Mucosa of stomach (tissue), 1 donor: ENCODE measurements at regions not wholly inside any gene's neighbourhood (a gene's known extent, or its start where the extent isn't known, plus 50 kb on each side); places are given as distances from the start of the nearest gene placed in this dataset.

Source experiments
- H3K27me3 ChIP-seq: one replicate; pipeline ENCODE4 v1.7.0; 2013; ENCODE audit warnings: mild to moderate bottlenecking, low read length; ENCODE audit not compliant: control insufficient read depth, insufficient read depth
- H3K36me3 ChIP-seq: one replicate; pipeline ENCODE4 v1.7.0; 2013; ENCODE audit warnings: low read length; ENCODE audit not compliant: control insufficient read depth, insufficient read depth
- H3K4me1 ChIP-seq: one replicate; pipeline ENCODE4 v1.7.0; 2013; ENCODE audit warnings: mild to moderate bottlenecking, low read length; ENCODE audit not compliant: control insufficient read depth, insufficient read depth
- H3K4me3 ChIP-seq: one replicate; pipeline ENCODE4 v1.7.0; 2013; ENCODE audit warnings: low read length
- H3K9ac ChIP-seq: one replicate; pipeline ENCODE4 v1.7.0; 2013; ENCODE audit warnings: mild to moderate bottlenecking, low read length, moderate library complexity
- H3K9me3 ChIP-seq: one replicate; pipeline ENCODE4 v1.7.0; 2013; ENCODE audit warnings: mild to moderate bottlenecking, low read length, moderate library complexity; ENCODE audit not compliant: control insufficient read depth
- donor health status: Pancreatic carcinoma.

- H3K9ac ChIP-seq: no peak overlapping the region
- no peaks in the 10 kb centered on the region for H3K27me3 ChIP-seq
- H3K9me3 ChIP-seq: no peaks in the 10 kb centered on the region
- no peaks in the 10 kb centered on the region for H3K36me3 ChIP-seq
- H3K4me1 ChIP-seq: no peaks in the 10 kb centered on the region
- H3K4me3 ChIP-seq: no peak overlapping the region
Observed at GRCh38 chr3:182585532-182586150, 207.7 kb upstream of the ATP11B start.

- Histone ChIP-seq H3K4me1 (peaks cover 24% of the 10 kb centered on the region), H3K27me3 (no peaks in the 10 kb centered on the region), H3K36me3 (no peaks in the 10 kb centered on the region), H3K9ac (no peak overlapping the region), H3K4me3 (no peak overlapping the region), H3K9me3 (no peaks in the 10 kb centered on the region)
Observed at GRCh38 chr3:182592747-182593146, 200.6 kb upstream of the ATP11B start.

- Histone ChIP-seq H3K4me1 (peaks cover 30% of the 10 kb centered on the region), H3K9ac (no peak overlapping the region), H3K9me3 (no peaks in the 10 kb centered on the region), H3K4me3 (no peak overlapping the region), H3K27me3 (no peaks in the 10 kb centered on the region), H3K36me3 (no peaks in the 10 kb centered on the region)
Observed at GRCh38 chr3:182596676-182597410, 196.5 kb upstream of the ATP11B start.

- Histone ChIP-seq H3K9ac (no peak overlapping the region), H3K4me3 (no peak overlapping the region), H3K9me3 (no peaks in the 10 kb centered on the region), H3K36me3 (no peaks in the 10 kb centered on the region), H3K4me1 (peaks cover 30% of the 10 kb centered on the region), H3K27me3 (no peaks in the 10 kb centered on the region)
Observed at GRCh38 chr3:182597621-182598041, 195.7 kb upstream of the ATP11B start.

- Histone ChIP-seq H3K4me3 (no peak overlapping the region), H3K4me1 (peaks cover 29% of the 10 kb centered on the region), H3K36me3 (no peaks in the 10 kb centered on the region), H3K9me3 (no peaks in the 10 kb centered on the region), H3K27me3 (no peaks in the 10 kb centered on the region), H3K9ac (no peak overlapping the region)
Observed at GRCh38 chr3:182601597-182601996, 191.7 kb upstream of the ATP11B start.

DNA sequence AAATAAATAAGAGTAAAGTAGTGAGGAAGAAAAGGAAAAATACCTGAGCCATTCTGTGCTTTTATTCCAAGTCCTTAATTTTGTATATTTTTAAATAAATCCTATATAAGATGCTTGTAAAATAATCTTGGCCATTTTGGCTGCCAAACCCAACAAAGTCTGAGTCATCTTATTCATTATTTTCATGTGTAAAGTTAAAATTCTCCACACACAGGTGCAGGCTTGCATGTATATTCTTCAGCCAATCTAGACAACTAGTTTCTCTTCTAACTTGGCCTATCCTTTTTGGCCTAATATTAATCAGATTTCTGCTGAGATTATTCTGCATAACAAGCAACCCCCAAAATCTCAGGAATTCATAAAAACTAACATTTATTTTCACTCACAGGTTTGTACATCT, 189.8 kb upstream of the ATP11B start:
- Histone ChIP-seq H3K36me3 (no peaks in the 10 kb centered on the region), H3K9me3 (no peaks in the 10 kb centered on the region), H3K4me3 (no peak overlapping the region), H3K4me1 (peaks cover 13% of the 10 kb centered on the region), H3K27me3 (no peaks in the 10 kb centered on the region), H3K9ac (no peak overlapping the region)

DNA sequence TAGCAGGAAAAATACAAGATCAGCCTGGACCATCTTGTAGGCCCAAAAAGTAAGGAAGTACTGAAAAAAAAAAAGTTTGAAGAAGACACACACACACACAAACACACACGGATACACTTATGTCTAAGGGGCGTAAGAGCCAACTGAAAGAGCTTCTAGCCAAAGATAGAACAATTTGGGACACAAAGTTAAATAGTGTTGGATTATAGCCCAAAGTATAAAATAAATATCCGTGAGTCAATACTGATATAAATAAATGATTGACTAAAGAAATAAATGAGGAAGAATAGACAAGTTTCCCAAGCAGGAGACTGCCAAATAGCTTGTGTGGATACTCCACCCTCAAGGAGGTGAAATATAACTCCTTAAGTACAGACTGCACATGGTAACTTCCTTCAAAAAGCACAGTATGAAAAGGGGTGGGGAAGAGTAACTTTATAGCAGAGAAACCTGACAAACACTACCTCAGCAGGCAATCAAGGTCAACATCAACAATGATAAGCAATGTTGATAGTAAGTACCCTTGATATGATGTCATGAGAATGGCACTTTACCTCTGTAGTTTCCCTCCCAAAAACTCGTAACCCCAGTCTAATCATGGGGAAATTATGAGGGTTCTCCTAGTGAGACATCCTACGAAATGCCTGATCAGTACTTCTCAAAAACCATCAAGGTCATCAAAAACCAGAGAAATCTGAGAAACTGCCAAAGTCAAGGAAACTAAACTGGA, 187.3 kb upstream of the ATP11B start:
- Histone ChIP-seq H3K4me1 (peaks cover 34% of the 10 kb centered on the region), H3K4me3 (no peak overlapping the region), H3K27me3 (no peaks in the 10 kb centered on the region), H3K9ac (no peak overlapping the region), H3K36me3 (no peaks in the 10 kb centered on the region), H3K9me3 (no peaks in the 10 kb centered on the region)

DNA sequence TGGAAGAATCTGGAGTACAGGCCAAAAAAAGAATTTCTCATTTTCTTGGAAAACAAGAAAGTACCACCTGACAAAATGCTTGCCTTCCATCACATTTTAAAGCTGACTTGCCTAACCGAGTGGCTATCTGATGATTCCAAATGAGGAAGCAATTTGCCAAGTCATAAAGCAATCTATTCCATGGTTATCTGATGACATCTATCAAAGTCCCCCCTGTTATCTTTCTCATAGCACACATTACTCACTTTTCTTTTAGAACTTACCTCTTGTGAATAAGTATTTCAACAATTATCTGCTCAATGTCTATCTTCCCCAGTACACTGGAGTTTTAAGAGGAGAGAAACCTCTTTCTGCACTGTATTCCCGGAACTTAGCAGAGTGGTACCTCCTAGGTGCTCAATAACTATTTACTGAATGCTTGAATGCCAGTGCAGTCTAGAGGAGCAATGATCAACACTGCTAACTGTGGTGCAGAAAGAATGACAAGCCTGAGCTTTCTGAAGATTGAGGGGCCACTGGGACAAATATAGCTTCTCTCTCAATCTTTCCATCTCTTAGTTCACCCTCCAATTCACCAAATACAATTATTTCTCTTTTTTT, 186.3 kb upstream of the ATP11B start:
- peaks cover 34% of the 10 kb centered on the region for H3K4me1 ChIP-seq
- no peaks in the 10 kb centered on the region for H3K27me3 ChIP-seq
- H3K36me3 ChIP-seq: no peaks in the 10 kb centered on the region
- no peak overlapping the region for H3K9ac ChIP-seq
- no peak overlapping the region for H3K4me3 ChIP-seq
- H3K9me3 ChIP-seq: no peaks in the 10 kb centered on the region

DNA sequence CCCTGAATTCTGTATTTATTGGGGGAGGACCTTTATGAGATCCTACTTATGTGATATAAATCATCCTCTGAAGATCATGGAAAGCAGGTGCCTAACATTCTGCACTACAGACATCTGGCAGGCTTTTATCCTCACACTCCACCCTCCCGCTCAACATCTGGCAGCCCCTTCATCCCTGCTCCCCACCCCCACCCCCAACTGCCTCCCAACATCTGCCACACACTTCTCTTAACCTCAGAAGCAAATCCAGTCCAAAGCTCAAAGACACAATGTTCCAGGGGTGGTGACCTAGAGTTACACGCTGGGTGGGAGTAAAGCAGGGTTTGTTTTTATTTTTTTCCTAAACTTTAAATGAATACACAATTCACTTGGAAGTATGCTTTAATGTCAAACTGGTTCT, 184.5 kb upstream of the ATP11B start:
- Histone ChIP-seq H3K9ac (no peak overlapping the region), H3K27me3 (no peaks in the 10 kb centered on the region), H3K36me3 (no peaks in the 10 kb centered on the region), H3K9me3 (no peaks in the 10 kb centered on the region), H3K4me1 (peaks cover 34% of the 10 kb centered on the region), H3K4me3 (no peak overlapping the region)

DNA sequence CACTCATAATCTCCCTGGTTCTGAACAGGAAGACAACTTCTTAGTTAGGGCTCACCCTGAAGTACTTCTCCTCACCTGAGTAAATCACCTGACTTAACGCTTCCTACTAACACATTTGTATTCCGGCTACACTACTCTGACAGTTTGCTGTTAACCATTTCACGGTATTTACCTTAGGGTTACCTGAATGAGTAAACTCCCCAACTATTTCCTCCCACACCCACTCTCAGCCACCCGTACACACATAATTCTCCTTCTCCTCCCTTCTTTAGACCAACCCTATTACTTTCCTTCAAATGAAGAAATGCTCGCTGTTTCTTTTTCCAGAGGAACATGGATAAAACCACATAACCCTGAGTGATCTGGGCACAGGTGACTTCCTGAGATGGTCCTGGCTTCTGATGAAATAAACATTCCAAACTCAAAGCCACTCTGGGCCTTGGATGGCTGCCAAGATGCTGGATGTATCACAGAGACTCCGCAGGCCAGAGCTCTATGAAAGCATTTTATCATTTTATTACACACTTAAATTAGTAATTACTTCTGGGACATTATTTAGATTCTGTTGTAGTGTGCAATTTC, 183.6 kb upstream of the ATP11B start:
- Histone ChIP-seq H3K36me3 (no peaks in the 10 kb centered on the region), H3K27me3 (no peaks in the 10 kb centered on the region), H3K9ac (no peak overlapping the region), H3K9me3 (no peaks in the 10 kb centered on the region), H3K4me3 (no peak overlapping the region), H3K4me1 (peaks cover 34% of the 10 kb centered on the region)

- no peaks in the 10 kb centered on the region for H3K36me3 ChIP-seq
- H3K9ac ChIP-seq: no peak overlapping the region
- H3K4me1 ChIP-seq: peaks cover 21% of the 10 kb centered on the region
- H3K27me3 ChIP-seq: no peaks in the 10 kb centered on the region
- no peaks in the 10 kb centered on the region for H3K9me3 ChIP-seq
- H3K4me3 ChIP-seq: no peak overlapping the region
Observed at GRCh38 chr3:182612332-182612731, 181.0 kb upstream of the ATP11B start.

GRCh38 chr3:182617500-182617899, 175.8 kb upstream of the ATP11B start:
- Histone ChIP-seq H3K4me1 (peaks cover 6% of the 10 kb centered on the region), H3K9ac (no peak overlapping the region)

More at GRCh38 chr3:182617500-182617899, 175.8 kb upstream of the ATP11B start:
- Histone ChIP-seq H3K27me3 (no peaks in the 10 kb centered on the region), H3K36me3 (no peaks in the 10 kb centered on the region), H3K9me3 (no peaks in the 10 kb centered on the region), H3K4me3 (no peak overlapping the region)
